T1000 (cell line): ENCODE measurements at regions not wholly inside any gene's neighbourhood (a gene's known extent, or its start where the extent isn't known, plus 50 kb on each side); places are given as distances from the start of the nearest gene placed in this dataset.

Experiments used
- DNase-seq: peaks from one replicate; lab custom pipeline; 2025; ENCODE audit warnings: mixed read lengths; lab: John Stamatoyannopoulos, UW

GRCh38 chr2:2871480-2872308 lies 505.9 kb downstream of the EIPR1 start:
- DNase-seq: no peak

GRCh38 chr2:2870106-2870505 lies 507.5 kb downstream of the EIPR1 start:
- no peak for DNase-seq

- DNase-seq: no peak
Observed at GRCh38 chr2:2869553-2869952, 508.1 kb downstream of the EIPR1 start.

GRCh38 chr2:2868085-2868484 lies 509.5 kb downstream of the EIPR1 start:
- no peak for DNase-seq

- no peak for DNase-seq
Observed at GRCh38 chr2:2867397-2867979, 510.1 kb downstream of the EIPR1 start.

- DNase-seq: no peak
Observed at GRCh38 chr2:2866459-2866858, 511.2 kb downstream of the EIPR1 start.

- DNase-seq: no peak
Observed at GRCh38 chr2:2862386-2862785, 515.2 kb downstream of the EIPR1 start.

- DNase-seq: no peak
Observed at GRCh38 chr2:2861666-2862240, 515.9 kb downstream of the EIPR1 start.

GRCh38 chr2:2860589-2861300 lies 516.9 kb downstream of the EIPR1 start:
- DNase-seq: no peak

GRCh38 chr2:2859732-2860131 lies 517.9 kb downstream of the EIPR1 start:
- DNase-seq: no peak

- DNase-seq: no peak
Observed at GRCh38 chr2:2859164-2859563, 518.5 kb downstream of the EIPR1 start.

- no peak for DNase-seq
Observed at GRCh38 chr2:2856723-2857415, 520.7 kb downstream of the EIPR1 start.

- no peak for DNase-seq
Observed at GRCh38 chr2:2855297-2855696, 522.3 kb downstream of the EIPR1 start.

GRCh38 chr2:2853346-2853745 lies 522.3 kb upstream of the MYT1L start:
- DNase-seq: no peak

- DNase-seq: no peak
Observed at GRCh38 chr2:2851806-2852777, 521.0 kb upstream of the MYT1L start.

- no peak for DNase-seq
Observed at GRCh38 chr2:2851316-2851715, 520.2 kb upstream of the MYT1L start.

- DNase-seq: no peak
Observed at GRCh38 chr2:2850859-2851258, 519.8 kb upstream of the MYT1L start.

- no peak for DNase-seq
Observed at GRCh38 chr2:2850218-2850755, 519.2 kb upstream of the MYT1L start.

- no peak for DNase-seq
Observed at GRCh38 chr2:2849464-2850217, 518.6 kb upstream of the MYT1L start.
